GF-D8 (cell line): ENCODE measurements at regions not wholly inside any gene's neighbourhood (a gene's known extent, or its start where the extent isn't known, plus 50 kb on each side); places are given as distances from the start of the nearest gene placed in this dataset.

Source experiments
- DNase-seq: peaks from one replicate; lab custom pipeline; 2025; lab: John Stamatoyannopoulos, UW

- no peak for DNase-seq
Observed at GRCh38 chr1:96964761-96965160, 243.2 kb downstream of the PTBP2 start.

- DNase-seq, result peak; percentile 12
Observed at GRCh38 chr1:96966536-96967138, 245.1 kb downstream of the PTBP2 start.

GRCh38 chr1:96967311-96967710 is 245.7 kb downstream of the PTBP2 start:
- no peak for DNase-seq

GRCh38 chr1:96968541-96968940 is 247.0 kb downstream of the PTBP2 start:
- DNase-seq, result no peak

- DNase-seq, result no peak
Observed at GRCh38 chr1:96968983-96969382, 247.4 kb downstream of the PTBP2 start.

- DNase-seq, result no peak
Observed at GRCh38 chr1:96969656-96970163, 248.1 kb downstream of the PTBP2 start.

GRCh38 chr1:96971439-96971838 is 249.9 kb downstream of the PTBP2 start:
- DNase-seq, result no peak

GRCh38 chr1:96971849-96972602 is 250.4 kb downstream of the PTBP2 start:
- no peak for DNase-seq

- DNase-seq, result no peak
Observed at GRCh38 chr1:96973605-96974004, 252.0 kb downstream of the PTBP2 start.

GRCh38 chr1:96978444-96978843 is 256.9 kb downstream of the PTBP2 start:
- no peak for DNase-seq

GRCh38 chr1:96978901-96979300 is 257.3 kb downstream of the PTBP2 start:
- DNase-seq, result no peak

GRCh38 chr1:96979304-96980268 is 258.0 kb downstream of the PTBP2 start:
- no peak for DNase-seq

GRCh38 chr1:96980448-96980847 is 258.9 kb downstream of the PTBP2 start:
- no peak for DNase-seq

- no peak for DNase-seq
Observed at GRCh38 chr1:96981181-96981580, 259.6 kb downstream of the PTBP2 start.

- no peak for DNase-seq
Observed at GRCh38 chr1:96982118-96982517, 260.5 kb downstream of the PTBP2 start.

- DNase-seq, result no peak
Observed at GRCh38 chr1:96983866-96984265, 262.3 kb downstream of the PTBP2 start.

- DNase-seq, result no peak
Observed at GRCh38 chr1:96987186-96987703, 265.7 kb downstream of the PTBP2 start.

- DNase-seq, result no peak
Observed at GRCh38 chr1:96989302-96989701, 267.7 kb downstream of the PTBP2 start.

- DNase-seq, result no peak
Observed at GRCh38 chr1:96990136-96990535, 268.6 kb downstream of the PTBP2 start.

- DNase-seq, result no peak
Observed at GRCh38 chr1:96991261-96991660, 269.7 kb downstream of the PTBP2 start.

GRCh38 chr1:96992871-96993270 is 271.3 kb downstream of the PTBP2 start:
- DNase-seq, result no peak

GRCh38 chr1:96995351-96995750 is 273.8 kb downstream of the PTBP2 start:
- DNase-seq, result no peak
